Esophagus (tissue), 2 donors: ENCODE measurements at regions not wholly inside any gene's neighbourhood (a gene's known extent, or its start where the extent isn't known, plus 50 kb on each side); places are given as distances from the start of the nearest gene placed in this dataset.

Source experiments
- H3K27ac ChIP-seq, 2 donors: one replicate each; pipeline ENCODE4 v1.5.1; 2013; ENCODE audit warnings: low read depth in 2 of 2, mild to moderate bottlenecking in 2 of 2, inconsistent platforms in 1 of 2, low read length in 1 of 2, moderate library complexity in 1 of 2
- H3K27me3 ChIP-seq, 2 donors: one replicate each; pipeline ENCODE4 v1.6.1; 2013; ENCODE audit warnings: low read length in 2 of 2, control low read depth in 1 of 2, mild to moderate bottlenecking in 1 of 2; ENCODE audit not compliant: insufficient read depth in 2 of 2, control insufficient read depth in 1 of 2
- H3K36me3 ChIP-seq, 2 donors: one replicate each; pipeline ENCODE4 v1.6.1; 2013; ENCODE audit warnings: low read length in 1 of 2; ENCODE audit not compliant: control insufficient read depth in 2 of 2, insufficient read depth in 2 of 2
- H3K4me1 ChIP-seq, 2 donors: one replicate each; pipeline ENCODE4 v1.6.1; 2013; ENCODE audit warnings: low read length in 1 of 2; ENCODE audit not compliant: control insufficient read depth in 2 of 2, insufficient read depth in 2 of 2
- H3K4me3 ChIP-seq, 2 donors: one replicate each; pipeline ENCODE4 v1.5.1; 2013; ENCODE audit warnings: low read length in 2 of 2, mild to moderate bottlenecking in 2 of 2, low read depth in 1 of 2, moderate library complexity in 1 of 2
- H3K9me3 ChIP-seq, 2 donors: one replicate each; pipeline ENCODE4 v1.6.1; 2013; ENCODE audit warnings: mild to moderate bottlenecking in 2 of 2, low read depth in 1 of 2, low read length in 1 of 2, moderate library complexity in 1 of 2; ENCODE audit not compliant: control insufficient read depth in 2 of 2, insufficient read depth in 1 of 2
- WGBS, 2 donors: extraction: QIAGEN DNeasy Blood & Tissue Kit; methylation state at CpG; one replicate each; pipeline ENCODE4 v1.1.7; 2013; 5-methylcytosine and 5-hydroxymethylcytosine counted together
- donor health status: healthy with polysubstance abuse.
- donor health status: Bipolar disorder and iron deficiency.

DNA sequence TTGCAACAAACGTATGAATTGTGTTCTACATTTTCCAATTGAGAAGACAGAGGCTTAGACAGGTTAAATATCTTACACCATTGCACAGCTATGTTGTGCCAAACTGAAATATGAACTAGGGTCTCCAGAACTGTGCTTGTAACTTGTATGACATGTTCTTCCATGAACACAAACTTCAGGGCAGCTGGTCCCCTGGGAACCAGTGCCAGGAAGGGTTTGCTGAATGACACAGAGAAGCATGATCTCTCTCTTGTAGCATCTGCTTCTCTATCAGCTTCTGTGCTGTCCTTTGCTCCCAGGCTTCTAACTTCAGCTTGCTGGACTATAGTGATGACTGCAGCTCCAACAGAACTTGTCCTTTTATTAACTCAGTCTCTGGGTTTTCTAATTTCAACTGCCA is 385.5 kb downstream of the SIPA1L2 start:
- Histone ChIP-seq H3K27me3 (no peaks in the 10 kb centered on the region), H3K27ac (no peak overlapping the region), H3K9me3 (peaks cover 0 to 2% of the 10 kb centered on the region in 2 donors), H3K4me3 (no peak overlapping the region), H3K36me3 (no peaks in the 10 kb centered on the region), H3K4me1 (no peaks in the 10 kb centered on the region)
- WGBS, 2 donors, result 76 to 83% methylated on average over 1 of the region's 1 CpG

DNA sequence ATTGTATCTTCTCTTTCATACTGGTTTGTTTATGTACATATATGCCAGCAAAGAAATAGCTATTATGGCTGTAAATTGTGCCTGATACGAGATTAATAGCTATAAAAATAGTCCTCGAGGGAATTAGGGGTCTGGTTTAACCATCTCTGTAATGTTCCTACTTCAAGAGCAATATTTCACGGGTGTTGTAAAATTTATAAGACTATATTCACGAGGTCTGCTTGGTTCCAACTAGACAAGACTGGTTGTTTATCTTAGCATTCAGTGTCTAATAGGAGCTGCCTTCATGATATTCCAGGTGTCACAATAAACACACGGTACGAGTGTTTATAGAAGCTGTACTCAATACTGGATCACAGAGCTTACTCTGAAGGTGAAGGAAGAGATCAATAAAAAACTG is 389.9 kb downstream of the SIPA1L2 start:
- Histone ChIP-seq H3K27ac (no peak overlapping the region), H3K27me3 (peaks cover 0 to 3% of the 10 kb centered on the region in 2 donors), H3K4me3 (no peak overlapping the region), H3K4me1 (no peaks in the 10 kb centered on the region), H3K36me3 (no peaks in the 10 kb centered on the region), H3K9me3 (peaks cover 0 to 2% of the 10 kb centered on the region in 2 donors)
- WGBS, 2 donors, result 48 to 69% methylated on average over 6 of the region's 6 CpGs

DNA sequence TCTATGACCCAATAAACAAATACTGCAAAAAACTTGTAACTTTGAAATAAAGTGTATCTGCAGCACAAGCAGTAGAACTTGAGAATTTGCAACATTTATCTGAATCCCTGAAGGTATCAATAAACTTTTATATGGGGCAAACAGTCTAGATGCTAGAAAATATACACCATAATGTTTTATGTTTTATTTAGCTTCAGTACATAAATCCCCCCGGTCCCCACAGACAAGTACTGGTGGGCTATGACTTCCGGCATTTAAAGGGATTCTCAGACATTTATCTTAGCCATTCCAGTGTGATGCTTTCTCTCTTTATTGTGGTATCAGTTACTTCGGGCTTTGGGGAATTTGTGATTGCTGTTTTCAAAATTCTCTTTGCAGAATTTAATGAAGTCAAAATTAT is 390.4 kb downstream of the SIPA1L2 start:
- Histone ChIP-seq H3K9me3 (peaks cover 0 to 2% of the 10 kb centered on the region in 2 donors), H3K4me3 (no peak overlapping the region), H3K27ac (no peak overlapping the region), H3K4me1 (no peaks in the 10 kb centered on the region), H3K27me3 (peaks cover 0 to 3% of the 10 kb centered on the region in 2 donors), H3K36me3 (no peaks in the 10 kb centered on the region)
- 79 to 81% methylated on average over 3 of the region's 3 CpGs for WGBS, 2 donors

DNA sequence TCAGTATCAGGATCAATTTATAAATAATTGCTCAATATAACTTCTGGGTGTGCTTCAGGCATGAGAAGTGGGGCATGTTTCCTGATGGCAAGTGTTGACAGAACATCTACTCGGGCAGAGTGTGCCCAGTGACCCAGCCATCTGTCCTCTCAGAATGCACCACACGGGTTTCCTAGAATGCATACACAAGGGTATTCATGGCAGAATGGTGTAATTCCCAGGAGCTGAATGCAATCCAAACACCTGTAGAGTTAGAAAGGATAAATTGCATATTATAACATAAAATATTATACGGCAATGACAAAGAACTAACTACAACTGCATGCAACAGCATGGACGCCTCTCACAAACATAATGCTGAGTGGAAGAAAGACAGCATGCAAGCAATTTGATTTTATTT is 391.9 kb downstream of the SIPA1L2 start:
- Histone ChIP-seq H3K27me3 (peaks cover 0 to 3% of the 10 kb centered on the region in 2 donors), H3K27ac (no peak overlapping the region), H3K9me3 (peaks cover 0 to 2% of the 10 kb centered on the region in 2 donors), H3K36me3 (no peaks in the 10 kb centered on the region), H3K4me3 (no peak overlapping the region), H3K4me1 (no peaks in the 10 kb centered on the region)
- WGBS, 2 donors, result 94 to 96% methylated on average over 4 of the region's 4 CpGs

DNA sequence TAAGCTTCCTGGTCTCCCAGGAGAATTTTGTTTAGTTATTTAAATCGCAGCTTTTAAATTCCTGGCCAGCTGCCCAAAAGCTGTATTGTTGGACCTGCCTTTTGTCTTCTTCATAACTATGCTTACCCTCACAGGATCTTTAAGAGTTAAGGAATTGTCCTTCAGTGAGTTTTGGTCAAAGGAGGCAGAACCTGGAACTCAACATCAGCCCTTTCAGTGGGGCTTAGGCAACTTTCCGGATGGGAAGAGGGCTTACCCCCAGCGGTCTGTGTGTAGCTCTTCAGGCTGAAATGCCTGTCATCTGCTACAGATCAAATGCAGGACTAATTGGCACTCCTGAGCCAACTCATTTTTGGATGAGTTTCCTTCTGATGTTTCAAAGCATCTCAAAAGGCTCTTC is 402.6 kb downstream of the SIPA1L2 start:
- WGBS, 2 donors, result 43 to 53% methylated on average over 3 of the region's 3 CpGs

DNA sequence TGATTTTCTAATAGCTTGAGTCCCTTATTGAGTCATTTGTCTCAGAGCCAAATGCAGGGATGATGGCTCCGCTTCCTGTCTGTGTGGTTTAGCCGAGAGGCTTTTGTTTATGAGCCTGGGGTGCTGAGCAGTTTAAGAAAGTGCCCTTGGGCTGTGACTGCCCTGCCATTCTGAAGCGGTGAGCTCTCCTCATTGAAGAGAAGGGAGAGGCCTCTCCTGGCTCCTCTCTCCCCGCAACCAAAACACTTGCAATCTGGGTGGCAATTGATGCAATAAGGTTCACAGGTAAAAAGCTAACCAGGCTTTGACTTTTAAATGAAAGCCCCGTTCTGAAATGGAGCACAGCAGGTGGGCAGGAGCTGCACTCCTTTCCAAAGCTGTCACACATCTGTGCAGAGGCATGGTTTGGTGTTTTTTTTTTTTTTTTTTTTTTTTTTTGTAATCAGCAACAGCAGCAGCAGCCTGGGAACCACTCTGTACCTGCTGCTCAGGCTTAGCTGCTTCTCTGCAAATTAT is 403.7 kb downstream of the SIPA1L2 start:
- Histone ChIP-seq H3K4me3 (no peak overlapping the region), H3K27me3 (no peaks in the 10 kb centered on the region), H3K27ac (peak overlapping the region in 1 of 2 donors; percentile 44), H3K4me1 (no peaks in the 10 kb centered on the region), H3K9me3 (no peaks in the 10 kb centered on the region), H3K36me3 (no peaks in the 10 kb centered on the region)
- 31% methylated on average over 5 of the region's 5 CpGs for WGBS, 2 donors

More for the DNA sequence above, 402.6 kb downstream of the SIPA1L2 start:
- Histone ChIP-seq H3K27ac (no peak overlapping the region), H3K36me3 (no peaks in the 10 kb centered on the region), H3K4me1 (no peaks in the 10 kb centered on the region), H3K9me3 (no peaks in the 10 kb centered on the region), H3K4me3 (no peak overlapping the region), H3K27me3 (no peaks in the 10 kb centered on the region)

DNA sequence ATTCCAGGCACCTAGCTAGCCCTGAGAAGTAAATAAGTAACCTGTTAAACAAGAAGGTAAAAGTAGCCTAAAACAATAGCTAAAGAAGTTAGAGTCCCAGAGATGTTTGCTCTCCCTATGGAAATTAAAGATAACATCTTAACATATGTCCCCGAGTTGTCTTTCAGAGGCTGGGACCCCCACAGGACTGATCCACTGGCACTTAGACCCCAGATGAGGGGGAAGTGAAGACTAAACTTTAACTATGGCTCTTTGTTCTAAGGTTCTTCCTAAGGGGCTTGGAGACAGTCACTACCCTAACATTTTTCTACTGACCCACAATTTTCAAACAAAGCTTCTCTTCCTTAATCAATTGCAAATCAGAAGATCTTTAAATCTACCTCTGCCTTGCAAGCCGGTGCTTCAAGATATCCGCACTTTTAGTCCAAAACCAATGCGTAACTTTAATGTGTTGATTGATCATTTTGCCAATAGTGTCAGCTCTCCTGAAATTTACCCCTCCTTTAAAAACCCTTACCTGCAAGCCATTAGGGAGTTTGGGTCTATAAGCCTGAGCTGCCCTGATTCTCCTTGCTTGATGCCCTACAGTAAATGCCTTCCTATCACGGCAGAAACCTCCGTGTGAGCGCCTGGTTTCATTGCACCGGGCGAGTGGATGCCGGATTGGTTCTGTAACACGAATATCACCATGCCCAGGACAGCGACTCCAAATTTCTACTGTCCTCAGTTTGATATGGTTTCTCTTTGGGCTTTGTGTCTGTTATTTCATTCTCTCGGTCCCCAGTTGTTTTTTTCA is 404.4 kb downstream of the SIPA1L2 start:
- Histone ChIP-seq H3K27me3 (no peaks in the 10 kb centered on the region), H3K4me3 (no peak overlapping the region), H3K27ac (no peak overlapping the region), H3K4me1 (no peaks in the 10 kb centered on the region), H3K36me3 (no peaks in the 10 kb centered on the region), H3K9me3 (no peaks in the 10 kb centered on the region)
- 82 to 88% methylated on average over 13 of the region's 13 CpGs for WGBS, 2 donors

DNA sequence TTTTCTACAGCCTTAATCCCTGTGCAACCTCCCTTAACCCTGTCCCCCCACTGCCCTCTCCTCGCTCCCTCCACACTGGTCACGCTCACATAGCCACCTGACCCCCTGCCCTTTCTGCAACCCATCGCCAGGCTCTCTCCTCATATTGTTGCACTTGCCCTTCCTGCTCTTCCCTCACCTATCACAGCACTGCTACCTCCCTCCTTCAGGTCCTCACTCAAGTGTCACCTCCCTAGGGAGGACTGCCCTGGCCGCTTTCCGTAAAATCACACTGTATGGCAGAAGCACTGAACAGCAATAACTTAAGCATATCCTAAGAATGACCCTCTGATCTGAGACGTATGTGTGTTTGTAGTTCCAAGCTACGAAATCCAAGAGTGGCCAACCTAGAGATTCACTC is 406.0 kb downstream of the SIPA1L2 start:
- Histone ChIP-seq H3K27ac (no peak overlapping the region), H3K36me3 (no peaks in the 10 kb centered on the region), H3K27me3 (no peaks in the 10 kb centered on the region), H3K4me3 (no peak overlapping the region), H3K4me1 (peaks cover 0 to 5% of the 10 kb centered on the region in 2 donors), H3K9me3 (no peaks in the 10 kb centered on the region)
- 91 to 92% methylated on average over 7 of the region's 7 CpGs for WGBS, 2 donors

DNA sequence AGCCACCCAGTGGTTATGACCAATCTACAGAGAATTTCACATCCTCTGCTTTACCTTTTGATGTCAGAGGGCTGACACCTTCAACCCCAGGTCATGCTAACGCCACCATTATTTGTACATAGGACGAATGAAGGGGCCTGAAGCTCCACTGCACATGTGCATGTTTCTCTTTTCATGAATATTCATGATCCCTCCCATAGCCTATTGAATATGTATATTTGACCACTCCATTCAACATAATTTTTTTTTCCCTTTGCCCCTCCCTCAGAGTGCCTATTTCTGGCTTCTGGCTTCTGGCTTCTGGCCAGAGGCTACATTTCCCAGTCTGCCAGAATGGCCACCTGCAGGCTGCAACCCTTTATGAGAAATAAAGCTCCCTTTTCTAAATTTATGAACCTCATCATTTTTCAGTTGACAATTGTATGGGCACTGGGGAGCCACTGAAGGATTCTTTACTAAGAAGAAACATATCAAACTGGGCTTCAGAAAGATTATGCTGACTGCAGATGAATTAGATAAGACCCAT is 406.7 kb downstream of the SIPA1L2 start:
- 96 to 97% methylated on average over 2 of the region's 2 CpGs for WGBS, 2 donors
- peaks cover 0 to 5% of the 10 kb centered on the region in 2 donors for H3K4me1 ChIP-seq
- H3K4me3 ChIP-seq, result no peak overlapping the region
- H3K27ac ChIP-seq, result no peak overlapping the region
- no peaks in the 10 kb centered on the region for H3K36me3 ChIP-seq
- H3K27me3 ChIP-seq, result no peaks in the 10 kb centered on the region
- no peaks in the 10 kb centered on the region for H3K9me3 ChIP-seq

DNA sequence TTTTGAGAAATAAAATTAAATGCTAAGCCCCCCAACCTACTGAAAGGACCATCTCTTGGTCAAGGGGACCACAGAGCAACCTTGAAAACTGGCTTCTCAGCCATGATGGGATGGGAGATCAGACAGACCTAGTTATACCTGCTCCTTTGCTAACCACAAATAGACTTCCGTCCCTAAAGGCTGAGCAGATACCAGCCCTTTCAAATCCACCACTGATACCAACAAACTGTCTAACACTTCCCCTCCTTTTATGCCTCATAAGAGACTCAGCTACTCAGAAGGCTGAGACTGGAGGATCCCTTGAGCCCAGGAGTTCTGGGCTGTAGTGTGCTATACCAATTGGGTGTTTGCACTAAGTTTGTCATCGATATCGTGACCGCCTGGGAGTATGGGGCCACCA is 407.3 kb downstream of the SIPA1L2 start:
- no peaks in the 10 kb centered on the region for H3K36me3 ChIP-seq
- H3K4me1 ChIP-seq, result peaks cover 0 to 5% of the 10 kb centered on the region in 2 donors
- no peaks in the 10 kb centered on the region for H3K9me3 ChIP-seq
- WGBS, 2 donors, result 97% methylated on average over 4 of the region's 4 CpGs
- H3K4me3 ChIP-seq, result no peak overlapping the region
- H3K27me3 ChIP-seq, result no peaks in the 10 kb centered on the region
- H3K27ac ChIP-seq, result no peak overlapping the region
